ENCODE measurements at regions not wholly inside any gene's neighbourhood (a gene's known extent, or its start where the extent isn't known, plus 50 kb on each side); places are given as distances from the start of the nearest gene placed in this dataset. TPM values are rescaled to one million over a fixed set of nuclear protein-coding genes. Genes with fewer than 3 reads are reported as not detected.

GRCh38 chr5:37891832-37892231 is 52.0 kb upstream of the GDNF start:
- Histone ChIP-seq H3K9ac (ENCODE audit: insufficient read depth, low read length, poor library complexity, severe bottlenecking) (no peak overlapping the region), H4K20me1 (ENCODE audit: insufficient read depth, low read length) (no peaks in the 10 kb centered on the region), H3K4me3 (replicated peaks in 1 of 3; ENCODE audit: low read depth in 2 of 3, low read length in 3 of 3) (no peak overlapping the region), H3K36me3 (replicated peaks in 1 of 2; ENCODE audit: control insufficient read depth in 1 of 2, insufficient read depth in 2 of 2, low read length in 2 of 2) (no peaks in the 10 kb centered on the region), H3K27me3 (ENCODE audit: control insufficient read depth in 2 of 2, insufficient read depth in 2 of 2, low read length in 2 of 2) (no peaks in the 10 kb centered on the region), H3K27ac (ENCODE audit: low read depth in 1 of 2, low read length in 2 of 2) (no peak overlapping the region), H3K9me3 (replicated peaks in 1 of 2; ENCODE audit: control insufficient read depth in 1 of 2, insufficient read depth in 1 of 2, low read length in 2 of 2) (no peaks in the 10 kb centered on the region), H3K4me1 (ENCODE audit: control insufficient read depth in 1 of 2, insufficient read depth in 2 of 2, low read length in 2 of 2) (peaks cover 6 to 8% of the 10 kb centered on the region in 2 donors), H3K4me2 (replicated peaks; ENCODE audit: extremely low read depth, low read length, poor library complexity, severe bottlenecking) (no peak overlapping the region), H2AFZ (ENCODE audit: insufficient read depth, low read depth, low read length, poor library complexity, severe bottlenecking) (no peak overlapping the region), H3K79me2 (ENCODE audit: insufficient read depth, low read length) (no peaks in the 10 kb centered on the region)
- TF ChIP-seq CTCF (IDR thresholded peaks at IDR 0.05) = no peak
- no peak overlapping the region for H3K27ac Mint-ChIP-seq
- peaks cover 0 to 6% (median 0%) of the 10 kb centered on the region in 7 donors for H3K9me3 Mint-ChIP-seq
- WGBS (ENCODE audit: insufficient coverage) = no CpG with 5 or more reads among the region's 1 CpG
- no peaks in the 10 kb centered on the region for H3K36me3 Mint-ChIP-seq
- H3K4me3 Mint-ChIP-seq = no peak overlapping the region
- H3K4me1 Mint-ChIP-seq = peaks cover 9% of the 10 kb centered on the region
- peaks cover 2 to 5% (median 5%) of the 10 kb centered on the region in 3 donors for H3K27me3 Mint-ChIP-seq (ENCODE audit: low read depth in 3 of 3)
- no peak for DNase-seq
- intact Hi-C loops (cut with micrococcal nuclease) = no loop called here

- Mint-ChIP-seq H3K27ac (no peak overlapping the region), H3K4me1 (peaks cover 9% of the 10 kb centered on the region), H3K9me3 (peaks cover 0 to 7% (median 0%) of the 10 kb centered on the region in 7 donors), H3K36me3 (no peaks in the 10 kb centered on the region), H3K27me3 (ENCODE audit: low read depth in 3 of 3) (peaks cover 2 to 7% (median 3%) of the 10 kb centered on the region in 3 donors), H3K4me3 (no peak overlapping the region)
- H3K27ac ChIP-seq (ENCODE audit: low read depth in 1 of 2, low read length in 2 of 2) = no peak overlapping the region
- no peak overlapping the region for H3K4me3 ChIP-seq (replicated peaks in 1 of 3; ENCODE audit: low read depth in 2 of 3, low read length in 3 of 3)
- no peaks in the 10 kb centered on the region for H3K36me3 ChIP-seq (replicated peaks in 1 of 2; ENCODE audit: control insufficient read depth in 1 of 2, insufficient read depth in 2 of 2, low read length in 2 of 2)
- H2AFZ ChIP-seq (ENCODE audit: insufficient read depth, low read depth, low read length, poor library complexity, severe bottlenecking) = no peak overlapping the region
- TF ChIP-seq CTCF (IDR thresholded peaks at IDR 0.05) = no peak
- H3K4me2 ChIP-seq (replicated peaks; ENCODE audit: extremely low read depth, low read length, poor library complexity, severe bottlenecking) = no peak overlapping the region
- no peaks in the 10 kb centered on the region for H4K20me1 ChIP-seq (ENCODE audit: insufficient read depth, low read length)
- no peaks in the 10 kb centered on the region for H3K79me2 ChIP-seq (ENCODE audit: insufficient read depth, low read length)
- no peak overlapping the region for H3K9ac ChIP-seq (ENCODE audit: insufficient read depth, low read length, poor library complexity, severe bottlenecking)
- peaks cover 6 to 8% of the 10 kb centered on the region in 2 donors for H3K4me1 ChIP-seq (ENCODE audit: control insufficient read depth in 1 of 2, insufficient read depth in 2 of 2, low read length in 2 of 2)
- 70% methylated on average over 4 of the region's 8 CpGs for WGBS (ENCODE audit: insufficient coverage)
- DNase-seq = no peak
- intact Hi-C loops (cut with micrococcal nuclease) = no loop called here
- no peaks in the 10 kb centered on the region for H3K27me3 ChIP-seq (ENCODE audit: control insufficient read depth in 2 of 2, insufficient read depth in 2 of 2, low read length in 2 of 2)
- no peaks in the 10 kb centered on the region for H3K9me3 ChIP-seq (replicated peaks in 1 of 2; ENCODE audit: control insufficient read depth in 1 of 2, insufficient read depth in 1 of 2, low read length in 2 of 2)
Measured at GRCh38 chr5:37889612-37890317, 49.9 kb upstream of the GDNF start.

Small RNAs in the stretch of these regions (small RNA-seq; reads per million reads assigned to genes)
- gene LINC02110 (ENCODE audit: insufficient read length, low read depth) = not detected

All from CD14-positive monocyte (primary cell).